Prostate gland (tissue), 2 donors: ENCODE measurements at regions not wholly inside any gene's neighbourhood (a gene's known extent, or its start where the extent isn't known, plus 50 kb on each side); places are given as distances from the start of the nearest gene placed in this dataset.

Source experiments
- CTCF ChIP-seq, 4 experiments: fragments of 200-600 bp in 2 of 4; fragments of 450-650 bp in 2 of 4; sonication (generic) in 2 of 4; IDR thresholded peaks; 1 replicate in 3 of 4; 2 replicates in 1 of 4; pipeline ENCODE4 v1.5.1; 2016 to 2019; ENCODE audit warnings: antibody characterized with exemption in 4 of 4, mild to moderate bottlenecking in 2 of 4, moderate library complexity in 2 of 4
- POLR2A ChIP-seq: fragments of 450-650 bp; IDR thresholded peaks from one replicate; pipeline ENCODE4 v1.6.1; 2016; ENCODE audit warnings: antibody characterized with exemption, mild to moderate bottlenecking
- POLR2AphosphoS5 ChIP-seq: sonication (generic); formaldehyde crosslinking; IDR thresholded peaks from one replicate; pipeline ENCODE4 v1.6.1; 2017; ENCODE audit warnings: antibody characterized with exemption

- TF ChIP-seq POLR2A, result peak; percentile 75
- peak in 1 of 4 experiments; percentile 8 for TF ChIP-seq CTCF (IDR thresholded peaks at IDR 0.05)
- peak; percentile 73 for TF ChIP-seq POLR2AphosphoS5
These were observed 96.3 kb upstream of the SAMD11 start for GRCh38 chr1:827211-828063.
